A549 (cell line): ENCODE measurements at regions not wholly inside any gene's neighbourhood (a gene's known extent, or its start where the extent isn't known, plus 50 kb on each side); places are given as distances from the start of the nearest gene placed in this dataset.

Source experiments
- CEBPB ChIP-seq, 2 experiments: fragments of >200 bp in 1 of 2; sonication (Bioruptor Twin) in 1 of 2; formaldehyde crosslinking in 1 of 2; IDR thresholded peaks; 2 replicates each; pipeline ENCODE4 v1.6.1; 2012 to 2016
- CHD2 ChIP-seq: fragments of 150-350 bp; IDR thresholded peaks from 2 replicates; pipeline ENCODE4 v1.6.1; 2014; ENCODE audit warnings: low read length; ENCODE audit not compliant: partially characterized antibody
- EHMT2 ChIP-seq: fragments of 200-600 bp; sonication (generic); IDR thresholded peaks from 2 replicates; pipeline ENCODE4 v1.6.1; 2016; ENCODE audit warnings: antibody characterized with exemption, low read depth, mild to moderate bottlenecking, moderate library complexity
- KDM1A ChIP-seq: fragments of 200-600 bp; sonication (generic); IDR thresholded peaks from 2 replicates; pipeline ENCODE4 v1.6.1; 2016; ENCODE audit warnings: low read depth, mild to moderate bottlenecking
- NR3C1 ChIP-seq: fragments of >200 bp; sonication (Bioruptor Twin); formaldehyde crosslinking; IDR thresholded peaks from 3 replicates; pipeline ENCODE4 v1.6.1; 2017
- POLR2AphosphoS2 ChIP-seq: conservative IDR thresholded peaks from 2 replicates; pipeline ENCODE4 v1.6.1; 2012; ENCODE audit warnings: low read length, improper control_type of control experiment, inconsistent platforms
- ZC3H11A ChIP-seq: fragments of 450-650 bp; IDR thresholded peaks from 2 replicates; pipeline ENCODE4 v1.6.1; 2014; ENCODE audit warnings: antibody characterized with exemption, mild to moderate bottlenecking
- TF ChIP-seq, protein P1 (sequence below): IDR thresholded peaks from 2 replicates; pipeline ENCODE4 v1.6.1; 2012
- TF ChIP-seq, protein P2 (sequence below): fragments of 450-650 bp; IDR thresholded peaks from 2 replicates; pipeline ENCODE4 v1.6.1; 2014; ENCODE audit warnings: antibody characterized with exemption
- TF ChIP-seq, protein P3 (sequence below): fragments of >200 bp; sonication (Bioruptor Twin); formaldehyde crosslinking; IDR thresholded peaks from 3 replicates; pipeline ENCODE4 v1.5.1; 2016

DNA sequence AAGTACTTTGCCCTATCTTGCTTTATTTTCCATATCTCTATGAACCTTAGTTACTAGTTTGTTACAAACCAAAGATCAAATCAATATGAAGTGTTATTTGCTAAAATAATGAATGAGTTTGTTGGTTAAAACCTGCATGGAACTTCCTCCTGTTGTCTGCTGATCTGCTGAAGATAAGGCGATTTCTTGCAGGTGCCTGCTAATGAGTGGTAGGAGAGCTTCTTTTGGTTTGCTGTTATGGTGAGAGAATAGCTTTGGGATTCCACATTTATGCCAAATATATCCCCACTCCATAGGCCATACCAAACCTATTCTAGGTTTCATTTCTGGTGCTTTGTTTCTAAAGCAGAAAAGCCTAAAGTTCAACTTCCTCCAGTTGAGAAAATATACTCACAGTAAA lies 103.8 kb upstream of the PCDH10 start:
- TF ChIP-seq POLR2AphosphoS2, result no peak
- TF ChIP-seq, protein P1, sequence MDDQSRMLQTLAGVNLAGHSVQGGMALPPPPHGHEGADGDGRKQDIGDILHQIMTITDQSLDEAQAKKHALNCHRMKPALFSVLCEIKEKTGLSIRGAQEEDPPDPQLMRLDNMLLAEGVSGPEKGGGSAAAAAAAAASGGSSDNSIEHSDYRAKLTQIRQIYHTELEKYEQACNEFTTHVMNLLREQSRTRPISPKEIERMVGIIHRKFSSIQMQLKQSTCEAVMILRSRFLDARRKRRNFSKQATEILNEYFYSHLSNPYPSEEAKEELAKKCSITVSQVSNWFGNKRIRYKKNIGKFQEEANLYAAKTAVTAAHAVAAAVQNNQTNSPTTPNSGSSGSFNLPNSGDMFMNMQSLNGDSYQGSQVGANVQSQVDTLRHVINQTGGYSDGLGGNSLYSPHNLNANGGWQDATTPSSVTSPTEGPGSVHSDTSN, result no peak
- no peak for TF ChIP-seq EHMT2
- TF ChIP-seq, protein P2, sequence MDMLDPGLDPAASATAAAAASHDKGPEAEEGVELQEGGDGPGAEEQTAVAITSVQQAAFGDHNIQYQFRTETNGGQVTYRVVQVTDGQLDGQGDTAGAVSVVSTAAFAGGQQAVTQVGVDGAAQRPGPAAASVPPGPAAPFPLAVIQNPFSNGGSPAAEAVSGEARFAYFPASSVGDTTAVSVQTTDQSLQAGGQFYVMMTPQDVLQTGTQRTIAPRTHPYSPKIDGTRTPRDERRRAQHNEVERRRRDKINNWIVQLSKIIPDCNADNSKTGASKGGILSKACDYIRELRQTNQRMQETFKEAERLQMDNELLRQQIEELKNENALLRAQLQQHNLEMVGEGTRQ, result no peak
- no peak for TF ChIP-seq KDM1A
- TF ChIP-seq NR3C1, result no peak
- TF ChIP-seq CEBPB (IDR thresholded peaks at IDR 0.05), result no peak
- no peak for TF ChIP-seq ZC3H11A
- TF ChIP-seq, protein P3, sequence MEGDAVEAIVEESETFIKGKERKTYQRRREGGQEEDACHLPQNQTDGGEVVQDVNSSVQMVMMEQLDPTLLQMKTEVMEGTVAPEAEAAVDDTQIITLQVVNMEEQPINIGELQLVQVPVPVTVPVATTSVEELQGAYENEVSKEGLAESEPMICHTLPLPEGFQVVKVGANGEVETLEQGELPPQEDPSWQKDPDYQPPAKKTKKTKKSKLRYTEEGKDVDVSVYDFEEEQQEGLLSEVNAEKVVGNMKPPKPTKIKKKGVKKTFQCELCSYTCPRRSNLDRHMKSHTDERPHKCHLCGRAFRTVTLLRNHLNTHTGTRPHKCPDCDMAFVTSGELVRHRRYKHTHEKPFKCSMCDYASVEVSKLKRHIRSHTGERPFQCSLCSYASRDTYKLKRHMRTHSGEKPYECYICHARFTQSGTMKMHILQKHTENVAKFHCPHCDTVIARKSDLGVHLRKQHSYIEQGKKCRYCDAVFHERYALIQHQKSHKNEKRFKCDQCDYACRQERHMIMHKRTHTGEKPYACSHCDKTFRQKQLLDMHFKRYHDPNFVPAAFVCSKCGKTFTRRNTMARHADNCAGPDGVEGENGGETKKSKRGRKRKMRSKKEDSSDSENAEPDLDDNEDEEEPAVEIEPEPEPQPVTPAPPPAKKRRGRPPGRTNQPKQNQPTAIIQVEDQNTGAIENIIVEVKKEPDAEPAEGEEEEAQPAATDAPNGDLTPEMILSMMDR, result no peak
- no peak for TF ChIP-seq CHD2
